DOHH2 (cell line): ENCODE measurements at regions not wholly inside any gene's neighbourhood (a gene's known extent, or its start where the extent isn't known, plus 50 kb on each side); places are given as distances from the start of the nearest gene placed in this dataset.

ENCODE experiments used
- H3F3A ChIP-seq: fragments of 200-600 bp; sonication (generic), shearing (Covaris generic); 2 replicates; pipeline ENCODE4 v1.6.0; 2016; ENCODE audit warnings: antibody characterized with exemption, mild to moderate bottlenecking; ENCODE audit not compliant: control insufficient read depth, insufficient read depth
- H3K27ac ChIP-seq: fragments of 200-600 bp; sonication (generic); 2 replicates; pipeline ENCODE4 v1.5.1; 2014; ENCODE audit warnings: low read depth, mild to moderate bottlenecking, low read length, moderate library complexity
- H3K27me3 ChIP-seq: fragments of 200-600 bp; sonication (generic); 2 replicates; pipeline ENCODE4 v1.6.1; 2014; ENCODE audit warnings: mild to moderate bottlenecking, low read length, mixed read lengths; ENCODE audit not compliant: control insufficient read depth
- H3K36me3 ChIP-seq: fragments of 200-600 bp; sonication (generic); 2 replicates; pipeline ENCODE4 v1.6.1; 2014; ENCODE audit warnings: mild to moderate bottlenecking, low read length, moderate library complexity, mixed read lengths; ENCODE audit not compliant: control insufficient read depth
- H3K4me1 ChIP-seq: fragments of 200-600 bp; sonication (generic); 2 replicates; pipeline ENCODE4 v1.6.1; 2014; ENCODE audit warnings: mild to moderate bottlenecking, low read length, mixed read lengths; ENCODE audit not compliant: control insufficient read depth
- H3K4me2 ChIP-seq: fragments of 200-600 bp; sonication (generic); 2 replicates; pipeline ENCODE4 v1.6.0; 2014; ENCODE audit warnings: mild to moderate bottlenecking, low read length, moderate library complexity
- H3K4me3 ChIP-seq: fragments of 200-600 bp; sonication (generic); 2 replicates; pipeline ENCODE4 v1.5.1; 2014; ENCODE audit warnings: mild to moderate bottlenecking, low read length, mixed read lengths
- H3K79me2 ChIP-seq: fragments of 200-600 bp; sonication (generic); 2 replicates; pipeline ENCODE4 v1.6.1; 2014; ENCODE audit warnings: mild to moderate bottlenecking, low read length, mixed read lengths; ENCODE audit not compliant: control insufficient read depth
- H3K9me2 ChIP-seq: fragments of 200-600 bp; sonication (generic); replicated peaks from 2 replicates; pipeline ENCODE4 v1.6.1; 2014; ENCODE audit warnings: mild to moderate bottlenecking, low read length, mixed read lengths; ENCODE audit not compliant: control insufficient read depth
- H3K9me3 ChIP-seq: fragments of 200-600 bp; sonication (generic); 2 replicates; pipeline ENCODE4 v1.6.1; 2014; ENCODE audit warnings: antibody characterized with exemption, low read length, mixed read lengths; ENCODE audit not compliant: control insufficient read depth, insufficient read depth
- H4K20me1 ChIP-seq: fragments of 200-600 bp; sonication (generic); 2 replicates; pipeline ENCODE4 v1.6.0; 2014; ENCODE audit warnings: low read depth, mild to moderate bottlenecking, antibody characterized with exemption, low read length, moderate library complexity; ENCODE audit not compliant: control insufficient read depth, insufficient read depth
- EZH2phosphoT487 ChIP-seq: fragments of 200-600 bp; sonication (generic); IDR thresholded peaks from 2 replicates; pipeline ENCODE4 v1.6.1; 2017; ENCODE audit warnings: borderline replicate concordance, mild to moderate bottlenecking, antibody characterized with exemption, low read length, moderate library complexity, mixed read lengths
- TF ChIP-seq, protein P1 (sequence below): fragments of 200-600 bp; sonication (generic); IDR thresholded peaks from one replicate; pipeline ENCODE4 v1.5.1; 2014; ENCODE audit warnings: antibody characterized with exemption, mild to moderate bottlenecking, low read depth, low read length; ENCODE audit not compliant: poor library complexity, severe bottlenecking

DNA sequence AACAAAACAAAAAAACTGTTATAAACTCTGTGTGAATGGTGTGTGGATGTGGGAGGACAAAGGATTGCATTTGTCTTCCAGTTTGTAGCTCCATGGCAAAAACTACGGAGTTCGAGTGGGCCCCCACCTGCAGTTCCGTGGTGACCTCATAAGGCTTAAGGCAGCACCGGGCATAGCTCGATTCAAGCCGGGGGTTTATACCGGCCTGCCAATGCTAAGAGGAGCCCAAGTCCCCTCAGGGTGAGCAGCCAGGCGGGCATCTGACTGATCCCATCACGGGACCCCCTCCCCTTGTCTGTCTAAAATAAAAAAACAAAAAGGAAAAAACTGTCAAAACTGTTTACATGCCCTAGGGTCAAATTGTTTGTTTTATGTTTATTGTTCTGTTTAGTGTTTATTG, 463.2 kb upstream of the HTR1E start:
- H3K27me3 ChIP-seq, result no peaks in the 10 kb centered on the region
- no peaks in the 10 kb centered on the region for H4K20me1 ChIP-seq
- no peak for TF ChIP-seq EZH2phosphoT487
- TF ChIP-seq, protein P1, sequence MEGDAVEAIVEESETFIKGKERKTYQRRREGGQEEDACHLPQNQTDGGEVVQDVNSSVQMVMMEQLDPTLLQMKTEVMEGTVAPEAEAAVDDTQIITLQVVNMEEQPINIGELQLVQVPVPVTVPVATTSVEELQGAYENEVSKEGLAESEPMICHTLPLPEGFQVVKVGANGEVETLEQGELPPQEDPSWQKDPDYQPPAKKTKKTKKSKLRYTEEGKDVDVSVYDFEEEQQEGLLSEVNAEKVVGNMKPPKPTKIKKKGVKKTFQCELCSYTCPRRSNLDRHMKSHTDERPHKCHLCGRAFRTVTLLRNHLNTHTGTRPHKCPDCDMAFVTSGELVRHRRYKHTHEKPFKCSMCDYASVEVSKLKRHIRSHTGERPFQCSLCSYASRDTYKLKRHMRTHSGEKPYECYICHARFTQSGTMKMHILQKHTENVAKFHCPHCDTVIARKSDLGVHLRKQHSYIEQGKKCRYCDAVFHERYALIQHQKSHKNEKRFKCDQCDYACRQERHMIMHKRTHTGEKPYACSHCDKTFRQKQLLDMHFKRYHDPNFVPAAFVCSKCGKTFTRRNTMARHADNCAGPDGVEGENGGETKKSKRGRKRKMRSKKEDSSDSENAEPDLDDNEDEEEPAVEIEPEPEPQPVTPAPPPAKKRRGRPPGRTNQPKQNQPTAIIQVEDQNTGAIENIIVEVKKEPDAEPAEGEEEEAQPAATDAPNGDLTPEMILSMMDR, result no peak
- H3K9me3 ChIP-seq, result no peaks in the 10 kb centered on the region
- no peaks in the 10 kb centered on the region for H3K36me3 ChIP-seq
- no peaks in the 10 kb centered on the region for H3K79me2 ChIP-seq
- no peak overlapping the region for H3K27ac ChIP-seq
- no peak overlapping the region for H3K4me2 ChIP-seq
- H3F3A ChIP-seq, result no peaks in the 10 kb centered on the region
- H3K9me2 ChIP-seq, result no peaks in the 10 kb centered on the region
- H3K4me3 ChIP-seq, result no peak overlapping the region
- no peaks in the 10 kb centered on the region for H3K4me1 ChIP-seq

GRCh38 chr6:86471791-86472190, 465.5 kb upstream of the HTR1E start:
- H3K4me1 ChIP-seq, result no peaks in the 10 kb centered on the region
- no peaks in the 10 kb centered on the region for H3K79me2 ChIP-seq
- no peak overlapping the region for H3K4me2 ChIP-seq
- H4K20me1 ChIP-seq, result no peaks in the 10 kb centered on the region
- no peaks in the 10 kb centered on the region for H3K36me3 ChIP-seq
- H3K27ac ChIP-seq, result no peak overlapping the region
- H3K27me3 ChIP-seq, result no peaks in the 10 kb centered on the region
- TF ChIP-seq EZH2phosphoT487, result no peak
- TF ChIP-seq, protein P1, result no peak
- no peaks in the 10 kb centered on the region for H3K9me3 ChIP-seq
- H3K4me3 ChIP-seq, result no peak overlapping the region
- no peaks in the 10 kb centered on the region for H3K9me2 ChIP-seq
- no peaks in the 10 kb centered on the region for H3F3A ChIP-seq

- Histone ChIP-seq H4K20me1 (no peaks in the 10 kb centered on the region), H3K27me3 (no peaks in the 10 kb centered on the region), H3F3A (no peaks in the 10 kb centered on the region), H3K4me2 (no peak overlapping the region), H3K4me3 (no peak overlapping the region), H3K4me1 (no peaks in the 10 kb centered on the region), H3K79me2 (no peaks in the 10 kb centered on the region), H3K9me3 (no peaks in the 10 kb centered on the region), H3K27ac (no peak overlapping the region), H3K9me2 (no peaks in the 10 kb centered on the region), H3K36me3 (no peaks in the 10 kb centered on the region)
- no peak for TF ChIP-seq EZH2phosphoT487
- TF ChIP-seq, protein P1, result no peak
Observed at GRCh38 chr6:86459978-86460377, 477.4 kb upstream of the HTR1E start.

DNA sequence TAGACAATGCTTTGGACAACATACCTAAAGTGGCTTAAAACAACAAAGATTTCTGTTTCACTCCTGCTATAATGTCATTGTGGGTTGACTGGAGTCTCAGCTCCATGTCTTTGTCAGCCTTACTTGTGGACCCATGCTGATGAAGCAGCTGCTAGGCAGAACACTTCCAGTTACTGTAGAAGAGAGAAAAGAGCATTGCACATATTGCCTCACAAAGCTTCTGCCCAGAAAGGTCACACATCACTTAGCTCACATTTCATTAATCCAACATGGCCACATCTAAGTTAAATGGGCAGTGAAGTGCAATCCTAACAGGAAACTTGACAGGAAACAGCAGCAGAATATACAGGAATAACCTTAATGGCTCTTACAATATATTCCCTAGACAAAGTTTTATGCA, 480.5 kb upstream of the HTR1E start:
- Histone ChIP-seq H3K4me1 (no peaks in the 10 kb centered on the region), H3K79me2 (no peaks in the 10 kb centered on the region), H3K9me3 (peaks cover 3% of the 10 kb centered on the region; the same call in 1 of the 2 replicates), H4K20me1 (no peaks in the 10 kb centered on the region), H3K27ac (no peak overlapping the region), H3K9me2 (no peaks in the 10 kb centered on the region), H3F3A (no peaks in the 10 kb centered on the region), H3K4me3 (no peak overlapping the region), H3K4me2 (no peak overlapping the region), H3K27me3 (no peaks in the 10 kb centered on the region), H3K36me3 (no peaks in the 10 kb centered on the region)
- no peak for TF ChIP-seq EZH2phosphoT487
- TF ChIP-seq, protein P1, result no peak
